CD14-positive monocyte (primary cell): ENCODE measurements at regions not wholly inside any gene's neighbourhood (a gene's known extent, or its start where the extent isn't known, plus 50 kb on each side); places are given as distances from the start of the nearest gene placed in this dataset.

Experiments used
- DNase-seq, 3 donors: peaks; one replicate each; pipeline ENCODE4 v3.0.0-alpha.2; 2011 to 2022
- H2AFZ ChIP-seq: 2 replicates; pipeline ENCODE4 v1.6.0; 2012; ENCODE audit warnings: mild to moderate bottlenecking, low read depth, low read length, inconsistent platforms; ENCODE audit not compliant: insufficient read depth, poor library complexity, severe bottlenecking
- H3K27ac ChIP-seq, 2 donors: 1 replicate in 1 of 2; 2 replicates in 1 of 2; pipeline ENCODE4 v1.5.1; 2012 to 2013; ENCODE audit warnings: low read length in 2 of 2, control low read depth in 1 of 2, inconsistent platforms in 1 of 2, low read depth in 1 of 2, mild to moderate bottlenecking in 1 of 2
- H3K27me3 ChIP-seq, 2 donors: one replicate each; pipeline versions ENCODE4 v1.6.0 to v1.6.1; 2011 to 2013; ENCODE audit warnings: low read length in 2 of 2; ENCODE audit not compliant: control insufficient read depth in 2 of 2, insufficient read depth in 2 of 2
- H3K36me3 ChIP-seq, 2 donors: replicated peaks in 1 of 2; 1 replicate in 1 of 2; 2 replicates in 1 of 2; pipeline versions ENCODE4 v1.5.1 to v1.6.1; 2012 to 2013; ENCODE audit warnings: low read length in 2 of 2, control low read depth in 1 of 2, inconsistent platforms in 1 of 2, mild to moderate bottlenecking in 1 of 2; ENCODE audit not compliant: insufficient read depth in 2 of 2, control insufficient read depth in 1 of 2
- H3K4me1 ChIP-seq, 2 donors: 1 replicate in 1 of 2; 2 replicates in 1 of 2; pipeline versions ENCODE4 v1.5.1 to v1.6.1; 2012 to 2013; ENCODE audit warnings: low read length in 2 of 2, control low read depth in 1 of 2, inconsistent platforms in 1 of 2, mild to moderate bottlenecking in 1 of 2, moderate library complexity in 1 of 2; ENCODE audit not compliant: insufficient read depth in 2 of 2, control insufficient read depth in 1 of 2
- H3K4me2 ChIP-seq: replicated peaks from 2 replicates; pipeline ENCODE3; 2012; ENCODE audit warnings: low read length, moderate library complexity, mild to moderate bottlenecking; ENCODE audit not compliant: poor library complexity, severe bottlenecking; ENCODE audit errors: extremely low read depth
- H3K4me3 ChIP-seq, 3 experiments: fragments of 200-600 bp in 1 of 3; sonication (generic) in 1 of 3; replicated peaks in 1 of 3; 1 replicate in 2 of 3; 2 replicates in 1 of 3; pipeline ENCODE4 v1.5.1; 2011 to 2013; ENCODE audit warnings: low read length in 3 of 3, mild to moderate bottlenecking in 3 of 3, control low read depth in 2 of 3, low read depth in 2 of 3, inconsistent platforms in 1 of 3, moderate library complexity in 1 of 3
- H3K79me2 ChIP-seq: 2 replicates; pipeline ENCODE4 v1.6.0; 2012; ENCODE audit warnings: mild to moderate bottlenecking, control low read depth, inconsistent platforms, low read length, moderate library complexity; ENCODE audit not compliant: insufficient read depth
- H3K9ac ChIP-seq: 2 replicates; pipeline ENCODE4 v1.6.0; 2017; ENCODE audit warnings: low read length, mild to moderate bottlenecking; ENCODE audit not compliant: insufficient read depth, poor library complexity, severe bottlenecking
- H3K9me3 ChIP-seq, 2 donors: replicated peaks in 1 of 2; 1 replicate in 1 of 2; 2 replicates in 1 of 2; pipeline versions ENCODE4 v1.5.1 to v1.6.1; 2012 to 2013; ENCODE audit warnings: low read length in 2 of 2, control low read depth in 1 of 2; ENCODE audit not compliant: control insufficient read depth in 1 of 2, insufficient read depth in 1 of 2
- H4K20me1 ChIP-seq: 2 replicates; pipeline ENCODE4 v1.6.0; 2012; ENCODE audit warnings: mild to moderate bottlenecking, low read length, control low read depth, moderate library complexity; ENCODE audit not compliant: insufficient read depth
- H3K27ac Mint-ChIP-seq, 7 donors: one replicate each; pipeline ENCODE4 v1.8.0; 2020; ENCODE audit warnings: mild to moderate bottlenecking in 7 of 7, mixed read lengths in 7 of 7, moderate library complexity in 6 of 7, inconsistent platforms in 2 of 7
- H3K27me3 Mint-ChIP-seq, 3 donors: one replicate each; pipeline ENCODE4 v1.8.0; 2021 to 2022; ENCODE audit warnings: low read depth in 3 of 3, mild to moderate bottlenecking in 3 of 3, mixed read lengths in 3 of 3, moderate library complexity in 3 of 3, inconsistent platforms in 1 of 3
- H3K36me3 Mint-ChIP-seq, 2 donors: one replicate each; pipeline ENCODE4 v1.8.0; 2020; ENCODE audit warnings: mixed read lengths in 2 of 2, inconsistent platforms in 1 of 2, mild to moderate bottlenecking in 1 of 2
- H3K4me1 Mint-ChIP-seq: one replicate; pipeline ENCODE4 v1.8.0; 2020; ENCODE audit warnings: mild to moderate bottlenecking, mixed read lengths
- H3K4me3 Mint-ChIP-seq, 2 donors: one replicate each; pipeline ENCODE4 v1.8.0; 2020; ENCODE audit warnings: mild to moderate bottlenecking in 2 of 2, mixed read lengths in 2 of 2, moderate library complexity in 1 of 2
- H3K9me3 Mint-ChIP-seq, 7 donors: one replicate each; pipeline ENCODE4 v1.8.0; 2020 to 2022; ENCODE audit warnings: mixed read lengths in 7 of 7, mild to moderate bottlenecking in 6 of 7, moderate library complexity in 6 of 7, inconsistent platforms in 2 of 7
- WGBS: methylation state at CpG from one replicate; pipeline ENCODE4 v1.1.5; 2013; ENCODE audit warnings: missing lambda C conversion rate; ENCODE audit not compliant: insufficient coverage; 5-methylcytosine and 5-hydroxymethylcytosine counted together
- intact Hi-C, 2 donors: fragments of 100-400 bp; cut with micrococcal nuclease; formaldehyde crosslinking; loops; one replicate each; pipeline versions ENCODE4 v1.15.0 to v1.15.1; 2023
- TF ChIP-seq, protein P1 (sequence below): fragments of 200-600 bp; IDR thresholded peaks from one replicate; pipeline ENCODE4 v1.8.0; 2022; ENCODE audit warnings: antibody characterized with exemption, mild to moderate bottlenecking

DNA sequence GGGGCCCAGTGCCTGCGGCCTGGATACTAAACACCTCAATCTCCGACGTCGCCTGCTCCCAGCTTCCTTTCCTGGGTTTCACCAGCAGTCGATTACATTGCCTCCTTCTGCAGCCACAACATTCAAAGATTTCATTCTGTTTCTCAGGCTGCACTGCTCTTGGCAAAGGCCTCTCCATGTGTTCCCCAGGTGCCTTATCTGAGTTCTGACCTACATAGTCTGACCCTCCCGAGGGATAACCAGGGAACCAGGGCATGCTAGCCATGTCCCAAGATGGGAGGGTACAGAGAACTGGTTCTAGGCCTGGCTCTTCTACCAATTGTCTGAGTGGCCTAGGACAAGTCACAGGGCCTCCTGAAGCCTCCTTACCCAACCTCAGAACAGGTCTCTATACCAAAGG is 62.2 kb upstream of the ACSL1 start:
- 100% methylated on average over 3 of the region's 6 CpGs for WGBS
- no peak overlapping the region for H3K9ac ChIP-seq

DNA sequence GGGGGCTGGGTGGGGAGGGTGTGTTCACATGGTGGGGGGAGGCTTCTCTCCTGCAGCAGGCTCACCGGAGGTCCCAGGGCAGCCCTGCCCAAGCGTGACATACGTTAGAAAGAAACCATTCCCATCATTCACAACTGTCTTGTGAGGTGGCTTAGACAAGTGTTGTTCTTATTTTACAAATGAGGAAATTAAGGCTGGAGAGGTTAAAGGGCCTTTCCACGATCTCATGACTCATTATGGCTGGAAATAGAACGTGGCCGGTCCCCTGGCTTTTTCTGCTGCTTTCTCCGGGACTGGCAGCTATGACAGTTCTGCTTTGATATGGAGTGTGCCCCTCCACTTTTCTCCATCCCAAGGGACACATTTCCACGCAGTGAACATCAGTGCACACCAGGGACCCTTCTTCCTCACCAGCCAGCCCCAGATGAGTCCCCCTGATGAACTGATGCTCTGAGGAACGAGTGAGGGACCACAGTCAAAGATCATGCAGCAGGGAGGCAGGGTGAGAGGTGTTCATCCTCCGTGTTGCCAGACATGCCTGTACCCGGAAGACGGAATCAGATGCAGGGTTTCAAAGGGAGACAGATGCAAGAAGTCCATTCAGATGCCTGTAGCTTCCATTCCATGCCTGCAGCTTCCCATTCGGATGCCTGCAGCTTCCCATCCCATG is 64.0 kb upstream of the ACSL1 start:
- peak overlapping the region; percentile 71 to 80 for H3K27ac ChIP-seq
- no peaks in the 10 kb centered on the region for H3K79me2 ChIP-seq
- Mint-ChIP-seq H3K4me1 (peaks cover 46% of the 10 kb centered on the region), H3K9me3 (peaks cover 2 to 13% (median 6%) of the 10 kb centered on the region in 7 donors), H3K36me3 (peaks cover 0 to 10% of the 10 kb centered on the region in 2 donors), H3K4me3 (peak overlapping the region; percentile 66 to 76), H3K27ac (peak overlapping the region; percentile 85 to 99 (median 93)), H3K27me3 (peaks cover 0 to 4% (median 3%) of the 10 kb centered on the region in 3 donors)
- no peak overlapping the region for H2AFZ ChIP-seq
- intact Hi-C loops: loop anchor here (1.0 to 10.0 kb wide), 3 partner anchors 8 to 65 kb away; partner anchors contain the start of gene ACSL1 (in 1 of the 2)
- H3K9me3 ChIP-seq: no peaks in the 10 kb centered on the region
- peak overlapping the region in 1 of 3 experiments; percentile 48 for H3K4me3 ChIP-seq
- H3K4me2 ChIP-seq: peak overlapping the region; percentile 52
- peak; percentile 77 to 94 (median 90) for DNase-seq
- no peaks in the 10 kb centered on the region for H3K27me3 ChIP-seq
- no peaks in the 10 kb centered on the region for H4K20me1 ChIP-seq
- TF ChIP-seq, protein P1, sequence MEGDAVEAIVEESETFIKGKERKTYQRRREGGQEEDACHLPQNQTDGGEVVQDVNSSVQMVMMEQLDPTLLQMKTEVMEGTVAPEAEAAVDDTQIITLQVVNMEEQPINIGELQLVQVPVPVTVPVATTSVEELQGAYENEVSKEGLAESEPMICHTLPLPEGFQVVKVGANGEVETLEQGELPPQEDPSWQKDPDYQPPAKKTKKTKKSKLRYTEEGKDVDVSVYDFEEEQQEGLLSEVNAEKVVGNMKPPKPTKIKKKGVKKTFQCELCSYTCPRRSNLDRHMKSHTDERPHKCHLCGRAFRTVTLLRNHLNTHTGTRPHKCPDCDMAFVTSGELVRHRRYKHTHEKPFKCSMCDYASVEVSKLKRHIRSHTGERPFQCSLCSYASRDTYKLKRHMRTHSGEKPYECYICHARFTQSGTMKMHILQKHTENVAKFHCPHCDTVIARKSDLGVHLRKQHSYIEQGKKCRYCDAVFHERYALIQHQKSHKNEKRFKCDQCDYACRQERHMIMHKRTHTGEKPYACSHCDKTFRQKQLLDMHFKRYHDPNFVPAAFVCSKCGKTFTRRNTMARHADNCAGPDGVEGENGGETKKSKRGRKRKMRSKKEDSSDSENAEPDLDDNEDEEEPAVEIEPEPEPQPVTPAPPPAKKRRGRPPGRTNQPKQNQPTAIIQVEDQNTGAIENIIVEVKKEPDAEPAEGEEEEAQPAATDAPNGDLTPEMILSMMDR: no peak
- H3K9ac ChIP-seq: no peak overlapping the region
- H3K4me1 ChIP-seq: peaks cover 39 to 44% of the 10 kb centered on the region in 2 donors
- no peaks in the 10 kb centered on the region for H3K36me3 ChIP-seq
- WGBS: 53% methylated on average over 10 of the region's 13 CpGs

More for the DNA sequence above, 62.2 kb upstream of the ACSL1 start:
- intact Hi-C loops: loop anchor here in 1 of 2 donors (2.0 kb wide), 1 partner anchor 27 kb away; no protein-coding TSS in a partner anchor
- TF ChIP-seq, protein P1: no peak
- Histone ChIP-seq H3K36me3 (no peaks in the 10 kb centered on the region), H3K27me3 (no peaks in the 10 kb centered on the region), H3K79me2 (no peaks in the 10 kb centered on the region), H3K9me3 (no peaks in the 10 kb centered on the region), H3K4me3 (no peak overlapping the region), H2AFZ (no peak overlapping the region), H4K20me1 (no peaks in the 10 kb centered on the region), H3K4me2 (no peak overlapping the region), H3K27ac (no peak overlapping the region), H3K4me1 (peaks cover 26 to 31% of the 10 kb centered on the region in 2 donors)
- no peak for DNase-seq
- H3K9me3 Mint-ChIP-seq: peaks cover 0 to 7% (median 3%) of the 10 kb centered on the region in 7 donors
- no peak overlapping the region for H3K4me3 Mint-ChIP-seq
- H3K4me1 Mint-ChIP-seq: peaks cover 38% of the 10 kb centered on the region
- peaks cover 0 to 5% (median 3%) of the 10 kb centered on the region in 3 donors for H3K27me3 Mint-ChIP-seq
- no peaks in the 10 kb centered on the region for H3K36me3 Mint-ChIP-seq
- peak overlapping the region in 3 of 7 donors; percentile 11 to 85 (median 74) for H3K27ac Mint-ChIP-seq
